ENCODE measurements at regions not wholly inside any gene's neighbourhood (a gene's known extent, or its start where the extent isn't known, plus 50 kb on each side); places are given as distances from the start of the nearest gene placed in this dataset.

DNA sequence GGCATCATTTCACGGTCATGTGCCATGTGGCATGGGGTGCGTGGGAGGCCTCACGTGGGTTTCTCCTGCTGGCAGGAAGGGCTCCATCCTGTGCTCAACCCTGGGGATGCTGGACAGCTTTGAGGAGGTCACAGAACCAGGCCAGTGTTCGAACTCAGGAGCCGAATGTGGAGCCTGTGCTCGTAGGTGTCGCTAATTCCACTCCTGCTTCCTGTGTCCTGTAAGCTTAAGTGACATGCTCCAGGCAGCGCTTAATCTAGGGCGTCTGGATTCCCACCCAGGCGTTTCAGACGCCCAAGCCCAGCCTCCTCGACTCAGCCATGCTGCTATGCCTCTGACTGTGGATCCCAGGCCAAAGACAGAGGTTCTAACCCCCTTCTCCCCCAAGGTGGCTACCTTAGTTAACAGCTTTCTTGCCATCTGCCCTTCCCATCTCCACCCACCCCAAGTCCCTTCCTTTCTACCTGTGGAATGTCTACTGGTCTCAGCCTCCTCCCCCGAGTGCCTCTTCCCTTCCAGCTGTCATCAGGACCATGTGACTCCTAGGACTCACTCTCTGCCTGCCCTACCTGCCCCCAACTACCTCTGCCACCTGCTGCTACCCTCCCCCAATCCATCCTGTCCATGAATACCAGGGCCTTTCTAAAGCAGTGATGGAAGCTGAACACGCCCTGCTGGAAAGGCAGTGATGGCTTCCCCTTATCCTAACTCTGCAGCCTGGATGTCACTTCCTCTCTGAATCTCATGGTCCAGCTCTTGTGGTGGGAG lies 255.1 kb downstream of the CDH26 start:
- TF ChIP-seq, protein P1, sequence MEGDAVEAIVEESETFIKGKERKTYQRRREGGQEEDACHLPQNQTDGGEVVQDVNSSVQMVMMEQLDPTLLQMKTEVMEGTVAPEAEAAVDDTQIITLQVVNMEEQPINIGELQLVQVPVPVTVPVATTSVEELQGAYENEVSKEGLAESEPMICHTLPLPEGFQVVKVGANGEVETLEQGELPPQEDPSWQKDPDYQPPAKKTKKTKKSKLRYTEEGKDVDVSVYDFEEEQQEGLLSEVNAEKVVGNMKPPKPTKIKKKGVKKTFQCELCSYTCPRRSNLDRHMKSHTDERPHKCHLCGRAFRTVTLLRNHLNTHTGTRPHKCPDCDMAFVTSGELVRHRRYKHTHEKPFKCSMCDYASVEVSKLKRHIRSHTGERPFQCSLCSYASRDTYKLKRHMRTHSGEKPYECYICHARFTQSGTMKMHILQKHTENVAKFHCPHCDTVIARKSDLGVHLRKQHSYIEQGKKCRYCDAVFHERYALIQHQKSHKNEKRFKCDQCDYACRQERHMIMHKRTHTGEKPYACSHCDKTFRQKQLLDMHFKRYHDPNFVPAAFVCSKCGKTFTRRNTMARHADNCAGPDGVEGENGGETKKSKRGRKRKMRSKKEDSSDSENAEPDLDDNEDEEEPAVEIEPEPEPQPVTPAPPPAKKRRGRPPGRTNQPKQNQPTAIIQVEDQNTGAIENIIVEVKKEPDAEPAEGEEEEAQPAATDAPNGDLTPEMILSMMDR (IDR thresholded peaks at IDR 0.05): no peak
- no peak for TF ChIP-seq EZH2 (IDR thresholded peaks at IDR 0.05)
